Endothelial cell of umbilical vein (primary cell): ENCODE measurements at regions not wholly inside any gene's neighbourhood (a gene's known extent, or its start where the extent isn't known, plus 50 kb on each side); places are given as distances from the start of the nearest gene placed in this dataset.

ENCODE experiments used
- MAX ChIP-seq: IDR thresholded peaks from 2 replicates; pipeline ENCODE4 v1.6.1; 2011; ENCODE audit not compliant: insufficient read depth, insufficient read length
- POLR2A ChIP-seq: IDR thresholded peaks from 2 replicates; pipeline ENCODE4 v1.6.1; 2012; ENCODE audit warnings: low read depth, mild to moderate bottlenecking, control low read depth, low read length
- POLR2AphosphoS5 ChIP-seq: IDR thresholded peaks from 2 replicates; pipeline ENCODE4 v1.6.1; 2012; ENCODE audit warnings: low read depth, mild to moderate bottlenecking, control low read depth, low read length, moderate library complexity; ENCODE audit not compliant: insufficient read depth

- TF ChIP-seq POLR2AphosphoS5 = no peak
- TF ChIP-seq MAX = no peak
- TF ChIP-seq POLR2A = no peak
Measured at GRCh38 chr10:124243702-124244121, 150.3 kb upstream of the CHST15 start.
